H1 (cell line): ENCODE measurements at regions not wholly inside any gene's neighbourhood (a gene's known extent, or its start where the extent isn't known, plus 50 kb on each side); places are given as distances from the start of the nearest gene placed in this dataset.

Experiments used
- CTCF ChIA-PET: fragments of 300-600 bp; sonication (Branson Sonifier 250); formaldehyde crosslinking; loops from one replicate; lab custom pipeline; 2021; ENCODE audit not compliant: partially characterized antibody; lab: Charles Lee
- POLR2A ChIA-PET: fragments of 300-600 bp; sonication (Branson Sonifier 250); formaldehyde crosslinking; loops from one replicate; lab custom pipeline; 2021; ENCODE audit warnings: inconsistent platforms; ENCODE audit not compliant: partially characterized antibody; lab: Charles Lee
- DNase-seq, 2 experiments: peaks; one replicate each; pipeline versions ENCODE4 v3.0.0 to v3.0.0-alpha.2; 2010 to 2022; ENCODE audit warnings: low spot score in 2 of 2, low read depth in 1 of 2, mixed read lengths in 1 of 2
- FAIRE-seq: peaks from 2 replicates; lab custom pipeline; 2011; peaks lifted over from hg19 to GRCh38; lab: Jason Lieb, UNC
- H2AFZ ChIP-seq: 2 replicates; pipeline ENCODE4 v1.8.1; 2012; ENCODE audit warnings: low read length, inconsistent platforms
- H2AK5ac ChIP-seq: 2 replicates; pipeline ENCODE4 v1.6.1; 2013; ENCODE audit warnings: low read depth, low read length
- H2BK120ac ChIP-seq: replicated peaks from 2 replicates; pipeline ENCODE3; 2013; ENCODE audit warnings: low read depth, low read length, inconsistent platforms
- H2BK12ac ChIP-seq: 2 replicates; pipeline ENCODE4 v1.6.1; 2013; ENCODE audit warnings: low read depth, low read length
- H2BK15ac ChIP-seq: 2 replicates; pipeline ENCODE4 v1.6.1; 2013; ENCODE audit warnings: low read length
- H2BK20ac ChIP-seq: 2 replicates; pipeline ENCODE4 v1.6.1; 2013; ENCODE audit warnings: low read length
- H2BK5ac ChIP-seq: 2 replicates; pipeline ENCODE4 v1.6.1; 2013; ENCODE audit warnings: low read depth, low read length
- H3K14ac ChIP-seq: 2 replicates; pipeline ENCODE4 v1.6.1; 2013; ENCODE audit warnings: inconsistent platforms; ENCODE audit not compliant: insufficient read length
- H3K18ac ChIP-seq: 2 replicates; pipeline ENCODE4 v1.6.1; 2013; ENCODE audit warnings: low read length; ENCODE audit errors: extremely low read depth
- H3K23ac ChIP-seq: 2 replicates; pipeline ENCODE4 v1.6.1; 2013; ENCODE audit warnings: inconsistent platforms; ENCODE audit not compliant: insufficient read length
- H3K23me2 ChIP-seq: 2 replicates; pipeline ENCODE4 v1.6.1; 2013; ENCODE audit warnings: low read depth, low read length
- H3K27ac ChIP-seq: 2 replicates; pipeline ENCODE4 v1.6.1; 2011; ENCODE audit warnings: low read depth, low read length, inconsistent platforms
- H3K27me3 ChIP-seq, 4 experiments: replicated peaks in 1 of 4; 1 replicate in 1 of 4; 2 replicates in 3 of 4; pipeline versions ENCODE4 v1.6.1 to v1.8.1; 2011 to 2013; ENCODE audit warnings: low read length in 3 of 4, mild to moderate bottlenecking in 3 of 4, inconsistent platforms in 2 of 4, mixed read lengths in 2 of 4, moderate library complexity in 1 of 4; ENCODE audit not compliant: control insufficient read depth in 3 of 4, insufficient read depth in 3 of 4; ENCODE audit errors: extremely low read depth in 1 of 4
- H3K36me3 ChIP-seq, 4 experiments: 2 replicates each; pipeline versions ENCODE4 v1.6.1 to v1.8.1; 2011 to 2013; ENCODE audit warnings: mild to moderate bottlenecking in 4 of 4, low read length in 3 of 4, moderate library complexity in 2 of 4, control low read depth in 1 of 4, inconsistent platforms in 1 of 4; ENCODE audit not compliant: insufficient read depth in 4 of 4, control insufficient read depth in 2 of 4
- H3K4ac ChIP-seq: replicated peaks from 2 replicates; pipeline ENCODE3; 2013; ENCODE audit warnings: low read length, low read depth, mixed read lengths, inconsistent platforms; ENCODE audit not compliant: insufficient read length
- H3K4me1 ChIP-seq, 4 experiments: replicated peaks in 1 of 4; 1 replicate in 1 of 4; 2 replicates in 3 of 4; pipeline versions ENCODE4 v1.6.1 to v1.8.1; 2011 to 2013; ENCODE audit warnings: low read length in 3 of 4, inconsistent platforms in 2 of 4, mixed read lengths in 1 of 4; ENCODE audit not compliant: insufficient read depth in 4 of 4, control insufficient read depth in 3 of 4
- H3K4me2 ChIP-seq, 2 experiments: 2 replicates each; pipeline versions ENCODE4 v1.6.1 to v1.8.1; 2011 to 2013; ENCODE audit warnings: low read depth in 2 of 2, low read length in 2 of 2, control low read depth in 1 of 2, inconsistent platforms in 1 of 2, mild to moderate bottlenecking in 1 of 2; ENCODE audit not compliant: insufficient read depth in 1 of 2
- H3K4me3 ChIP-seq, 4 experiments: fragments of 200-600, 300-600 bp in 1 of 4; sonication (generic), shearing (Covaris generic), sonication (Bioruptor Twin) in 1 of 4; 2 replicates each; pipeline versions ENCODE4 v1.5.1 to v1.8.1; 2011 to 2016; ENCODE audit warnings: low read length in 4 of 4, low read depth in 3 of 4, control low read depth in 2 of 4, inconsistent platforms in 2 of 4, mild to moderate bottlenecking in 2 of 4, mixed read lengths in 1 of 4, moderate library complexity in 1 of 4; ENCODE audit not compliant: insufficient read depth in 2 of 4; ENCODE audit errors: extremely low read depth in 1 of 4
- H3K56ac ChIP-seq: replicated peaks from 2 replicates; pipeline ENCODE3; 2013; ENCODE audit warnings: low read depth, mild to moderate bottlenecking, mixed read lengths, low read length, inconsistent platforms; ENCODE audit not compliant: insufficient read length
- H3K79me1 ChIP-seq: 2 replicates; pipeline ENCODE4 v1.6.1; 2013; ENCODE audit warnings: low read depth, low read length, control low read depth
- H3K79me2 ChIP-seq, 2 experiments: 2 replicates each; pipeline versions ENCODE4 v1.6.1 to v1.8.1; 2012 to 2013; ENCODE audit warnings: low read length in 2 of 2, mild to moderate bottlenecking in 2 of 2, inconsistent platforms in 1 of 2; ENCODE audit not compliant: insufficient read depth in 2 of 2, control insufficient read depth in 1 of 2
- H3K9ac ChIP-seq, 4 experiments: replicated peaks in 1 of 4; 1 replicate in 1 of 4; 2 replicates in 3 of 4; pipeline versions ENCODE4 v1.6.1 to v1.8.1; 2011 to 2013; ENCODE audit warnings: low read depth in 3 of 4, low read length in 3 of 4, control low read depth in 2 of 4, mild to moderate bottlenecking in 2 of 4, moderate library complexity in 2 of 4, inconsistent platforms in 1 of 4; ENCODE audit errors: extremely low read depth in 1 of 4
- H3K9me3 ChIP-seq, 2 experiments: 2 replicates each; pipeline versions ENCODE4 v1.6.1 to v1.8.1; 2012 to 2013; ENCODE audit warnings: mild to moderate bottlenecking in 2 of 2, moderate library complexity in 2 of 2, control low read depth in 1 of 2, inconsistent platforms in 1 of 2, low read depth in 1 of 2, low read length in 1 of 2, mixed read lengths in 1 of 2; ENCODE audit not compliant: insufficient read depth in 2 of 2
- H4K20me1 ChIP-seq, 2 experiments: replicated peaks in 1 of 2; 2 replicates each; pipeline versions ENCODE3 to v1.8.1; 2011 to 2013; ENCODE audit warnings: inconsistent platforms in 2 of 2, low read length in 2 of 2, mild to moderate bottlenecking in 1 of 2; ENCODE audit not compliant: insufficient read depth in 2 of 2, control insufficient read depth in 1 of 2
- H4K5ac ChIP-seq: 2 replicates; pipeline ENCODE4 v1.6.1; 2013; ENCODE audit warnings: low read length, low read depth, mixed read lengths, inconsistent platforms; ENCODE audit not compliant: insufficient read length
- H4K8ac ChIP-seq: 2 replicates; pipeline ENCODE4 v1.8.0; 2013; ENCODE audit warnings: mild to moderate bottlenecking, moderate library complexity, low read length, inconsistent platforms; ENCODE audit not compliant: insufficient read depth; ENCODE audit errors: extremely low read depth
- H4K91ac ChIP-seq: replicated peaks from 2 replicates; pipeline ENCODE3; 2013; ENCODE audit warnings: low read length, mixed read lengths, inconsistent platforms; ENCODE audit not compliant: insufficient read length
- BCL11A ChIP-seq, 2 experiments: IDR thresholded peaks; one replicate each; pipeline ENCODE4 v1.6.1; 2011; ENCODE audit warnings: low read depth in 2 of 2, low read length in 2 of 2, mild to moderate bottlenecking in 2 of 2
- CHD1 ChIP-seq: IDR thresholded peaks from 2 replicates; pipeline ENCODE4 v1.6.1; 2012; ENCODE audit warnings: low read depth, low read length, improper control_type of control experiment
- E2F6 ChIP-seq: IDR thresholded peaks from 2 replicates; pipeline ENCODE4 v1.6.1; 2012; ENCODE audit warnings: inconsistent platforms
- EZH2 ChIP-seq: fragments of 200-600 bp; sonication (generic); IDR thresholded peaks from 2 replicates; pipeline ENCODE4 v1.7.1; 2012; ENCODE audit warnings: low read depth, mild to moderate bottlenecking, moderate library complexity, low read length, inconsistent platforms; ENCODE audit not compliant: severe bottlenecking
- RBBP5 ChIP-seq: IDR thresholded peaks from 2 replicates; pipeline ENCODE4 v1.7.1; 2012; ENCODE audit warnings: low read depth, mild to moderate bottlenecking, inconsistent platforms, low read length, moderate library complexity, borderline replicate concordance
- SIN3A ChIP-seq, 2 experiments: IDR thresholded peaks in 1 of 2; conservative IDR thresholded peaks in 1 of 2; 2 replicates each; pipeline ENCODE4 v1.6.1; 2011 to 2012; ENCODE audit warnings: low read length in 2 of 2, improper control_type of control experiment in 1 of 2, low read depth in 1 of 2, mild to moderate bottlenecking in 1 of 2
- SP4 ChIP-seq: IDR thresholded peaks from 2 replicates; pipeline ENCODE4 v1.6.1; 2012; ENCODE audit warnings: low read length, inconsistent platforms
- ZNF274 ChIP-seq: IDR thresholded peaks from 2 replicates; pipeline ENCODE4 v1.7.0; 2012; ENCODE audit warnings: low read length, borderline replicate concordance; ENCODE audit errors: extremely low read depth
- WGBS, 2 experiments: shearing (Covaris generic) in 1 of 2; methylation state at CpG; one replicate each; pipeline versions ENCODE4 v1.1.6 to v1.1.7; 2013 to 2015; ENCODE audit warnings: low lambda C conversion rate in 2 of 2, mixed read lengths in 2 of 2, inconsistent platforms in 1 of 2, low coverage in 1 of 2, missing lambda C conversion rate in 1 of 2; ENCODE audit not compliant: insufficient replicate concordance in 2 of 2, insufficient coverage in 1 of 2, insufficient read length in 1 of 2; ENCODE audit errors: extremely low coverage in 1 of 2, missing lambda C conversion rate in 1 of 2; 5-methylcytosine and 5-hydroxymethylcytosine counted together

- H3K79me2 ChIP-seq = no peaks in the 10 kb centered on the region
- no peak overlapping the region for H3K18ac ChIP-seq
- no peak overlapping the region for H2AFZ ChIP-seq
- H3K36me3 ChIP-seq = no peaks in the 10 kb centered on the region; a peak in 1 of 8 replicates
- no peak overlapping the region for H3K27ac ChIP-seq
- no peak overlapping the region for H4K91ac ChIP-seq
- CTCF ChIA-PET = interaction anchor here (0.8 to 1.6 kb wide), 3 partner anchors 12 to 217 kb away, joined by 4 to 6 read pairs (median 6); no protein-coding TSS in a partner anchor
- H3K23me2 ChIP-seq = no peaks in the 10 kb centered on the region
- H3K79me1 ChIP-seq = no peaks in the 10 kb centered on the region
- DNase-seq (no peak), FAIRE-seq (no peak)
- H4K5ac ChIP-seq = no peak overlapping the region
- H2BK20ac ChIP-seq = no peak overlapping the region
- no peaks in the 10 kb centered on the region for H4K20me1 ChIP-seq
- no peak overlapping the region for H3K14ac ChIP-seq
- no peak overlapping the region for H3K4me2 ChIP-seq
- no peak overlapping the region for H3K23ac ChIP-seq
- POLR2A ChIA-PET = no interaction called here
- no peaks in the 10 kb centered on the region for H3K4me1 ChIP-seq
- WGBS, 2 experiments = 80% methylated on average over 9 of the region's 9 CpGs; no CpG with 5 or more reads in 1 of the 2 experiments
- H2BK5ac ChIP-seq = no peak overlapping the region
- H3K9ac ChIP-seq = no peak overlapping the region
- H3K4ac ChIP-seq = no peak overlapping the region
- H3K4me3 ChIP-seq = no peak overlapping the region
- no peak overlapping the region for H4K8ac ChIP-seq
- H2BK15ac ChIP-seq = no peak overlapping the region
- no peak overlapping the region for H2BK120ac ChIP-seq
- H3K9me3 ChIP-seq = peaks cover 0 to 8% of the 10 kb centered on the region in 2 experiments; a peak in 2 of 4 replicates
- H2AK5ac ChIP-seq = no peak overlapping the region
- H3K27me3 ChIP-seq = no peaks in the 10 kb centered on the region
- H3K56ac ChIP-seq = no peak overlapping the region
- no peak overlapping the region for H2BK12ac ChIP-seq
- TF ChIP-seq EZH2 (no peak), ZNF274 (no peak), SP4 (no peak), RBBP5 (no peak), CHD1 (no peak), SIN3A (conservative IDR thresholded peaks at IDR 0.05 in 1 of 2, IDR thresholded peaks at IDR 0.05 in 1 of 2; ENCODE audit: low read depth in 1 of 2, low read length in 2 of 2) (no peak), BCL11A (IDR thresholded peaks at IDR 0.05; ENCODE audit: low read depth in 2 of 2, low read length in 2 of 2) (no peak), E2F6 (no peak)
These were observed 79.9 kb upstream of the MITF start for GRCh38 chr3:69659180-69659910.
